HL-60 (cell line): ENCODE measurements at regions not wholly inside any gene's neighbourhood (a gene's known extent, or its start where the extent isn't known, plus 50 kb on each side); places are given as distances from the start of the nearest gene placed in this dataset.

Experiments
- GABPA ChIP-seq: IDR thresholded peaks from 2 replicates; pipeline ENCODE4 v1.6.1; 2012; ENCODE audit warnings: low read depth
- POLR2AphosphoS5 ChIP-seq: IDR thresholded peaks from 2 replicates; pipeline ENCODE4 v1.6.1; 2012; ENCODE audit warnings: low read depth
- SPI1 ChIP-seq: IDR thresholded peaks from 2 replicates; pipeline ENCODE4 v1.6.1; 2012; ENCODE audit warnings: low read depth, mild to moderate bottlenecking, borderline replicate concordance
- TF ChIP-seq, protein P1 (sequence below): IDR thresholded peaks from one replicate; pipeline ENCODE4 v1.5.1; 2011; ENCODE audit warnings: low read length, control low read depth, inconsistent platforms; ENCODE audit not compliant: insufficient read depth
- TF ChIP-seq, protein P2 (sequence below): IDR thresholded peaks from 2 replicates; pipeline ENCODE4 v1.6.1; 2012; ENCODE audit warnings: low read depth; ENCODE audit not compliant: insufficient replicate concordance

DNA sequence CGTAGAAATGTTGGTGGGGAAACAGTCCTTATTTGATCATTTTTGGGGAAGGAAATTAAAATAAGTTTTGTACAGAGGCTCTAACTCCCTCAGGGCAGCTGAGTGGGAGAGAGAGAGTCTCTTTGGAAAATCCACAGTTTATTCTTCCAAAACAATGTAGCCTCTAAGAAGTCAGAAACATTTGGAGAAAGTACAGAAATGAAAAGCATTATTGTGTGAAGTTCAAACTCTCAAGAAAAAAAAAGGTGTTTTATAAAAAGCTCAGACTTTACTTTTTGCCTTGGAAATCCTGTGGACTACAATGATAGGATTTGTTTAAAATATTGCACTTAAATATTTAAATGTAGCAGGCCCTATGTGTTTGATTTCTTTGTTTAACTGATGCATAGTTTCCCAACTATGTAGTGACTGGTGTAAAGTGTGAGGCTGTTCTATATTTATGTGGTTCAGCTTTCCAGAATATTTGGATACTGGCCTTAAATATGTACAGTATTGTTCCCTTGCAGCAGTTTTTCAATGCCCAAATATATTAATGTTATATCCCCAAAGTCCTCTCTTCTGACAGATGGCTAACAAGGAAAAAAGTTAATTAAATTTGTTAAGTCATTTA lies 82.0 kb upstream of the OTOGL start:
- TF ChIP-seq, protein P1, sequence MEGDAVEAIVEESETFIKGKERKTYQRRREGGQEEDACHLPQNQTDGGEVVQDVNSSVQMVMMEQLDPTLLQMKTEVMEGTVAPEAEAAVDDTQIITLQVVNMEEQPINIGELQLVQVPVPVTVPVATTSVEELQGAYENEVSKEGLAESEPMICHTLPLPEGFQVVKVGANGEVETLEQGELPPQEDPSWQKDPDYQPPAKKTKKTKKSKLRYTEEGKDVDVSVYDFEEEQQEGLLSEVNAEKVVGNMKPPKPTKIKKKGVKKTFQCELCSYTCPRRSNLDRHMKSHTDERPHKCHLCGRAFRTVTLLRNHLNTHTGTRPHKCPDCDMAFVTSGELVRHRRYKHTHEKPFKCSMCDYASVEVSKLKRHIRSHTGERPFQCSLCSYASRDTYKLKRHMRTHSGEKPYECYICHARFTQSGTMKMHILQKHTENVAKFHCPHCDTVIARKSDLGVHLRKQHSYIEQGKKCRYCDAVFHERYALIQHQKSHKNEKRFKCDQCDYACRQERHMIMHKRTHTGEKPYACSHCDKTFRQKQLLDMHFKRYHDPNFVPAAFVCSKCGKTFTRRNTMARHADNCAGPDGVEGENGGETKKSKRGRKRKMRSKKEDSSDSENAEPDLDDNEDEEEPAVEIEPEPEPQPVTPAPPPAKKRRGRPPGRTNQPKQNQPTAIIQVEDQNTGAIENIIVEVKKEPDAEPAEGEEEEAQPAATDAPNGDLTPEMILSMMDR: no peak
- TF ChIP-seq, protein P2, sequence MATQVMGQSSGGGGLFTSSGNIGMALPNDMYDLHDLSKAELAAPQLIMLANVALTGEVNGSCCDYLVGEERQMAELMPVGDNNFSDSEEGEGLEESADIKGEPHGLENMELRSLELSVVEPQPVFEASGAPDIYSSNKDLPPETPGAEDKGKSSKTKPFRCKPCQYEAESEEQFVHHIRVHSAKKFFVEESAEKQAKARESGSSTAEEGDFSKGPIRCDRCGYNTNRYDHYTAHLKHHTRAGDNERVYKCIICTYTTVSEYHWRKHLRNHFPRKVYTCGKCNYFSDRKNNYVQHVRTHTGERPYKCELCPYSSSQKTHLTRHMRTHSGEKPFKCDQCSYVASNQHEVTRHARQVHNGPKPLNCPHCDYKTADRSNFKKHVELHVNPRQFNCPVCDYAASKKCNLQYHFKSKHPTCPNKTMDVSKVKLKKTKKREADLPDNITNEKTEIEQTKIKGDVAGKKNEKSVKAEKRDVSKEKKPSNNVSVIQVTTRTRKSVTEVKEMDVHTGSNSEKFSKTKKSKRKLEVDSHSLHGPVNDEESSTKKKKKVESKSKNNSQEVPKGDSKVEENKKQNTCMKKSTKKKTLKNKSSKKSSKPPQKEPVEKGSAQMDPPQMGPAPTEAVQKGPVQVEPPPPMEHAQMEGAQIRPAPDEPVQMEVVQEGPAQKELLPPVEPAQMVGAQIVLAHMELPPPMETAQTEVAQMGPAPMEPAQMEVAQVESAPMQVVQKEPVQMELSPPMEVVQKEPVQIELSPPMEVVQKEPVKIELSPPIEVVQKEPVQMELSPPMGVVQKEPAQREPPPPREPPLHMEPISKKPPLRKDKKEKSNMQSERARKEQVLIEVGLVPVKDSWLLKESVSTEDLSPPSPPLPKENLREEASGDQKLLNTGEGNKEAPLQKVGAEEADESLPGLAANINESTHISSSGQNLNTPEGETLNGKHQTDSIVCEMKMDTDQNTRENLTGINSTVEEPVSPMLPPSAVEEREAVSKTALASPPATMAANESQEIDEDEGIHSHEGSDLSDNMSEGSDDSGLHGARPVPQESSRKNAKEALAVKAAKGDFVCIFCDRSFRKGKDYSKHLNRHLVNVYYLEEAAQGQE: no peak
- TF ChIP-seq POLR2AphosphoS5 (no peak), GABPA (no peak), SPI1 (no peak)
